IMR-90 (cell line): ENCODE measurements at regions not wholly inside any gene's neighbourhood (a gene's known extent, or its start where the extent isn't known, plus 50 kb on each side); places are given as distances from the start of the nearest gene placed in this dataset.

Experiments
- CTCF ChIP-seq: conservative IDR thresholded peaks from 2 replicates; pipeline ENCODE4 v1.5.1; 2012; ENCODE audit warnings: mild to moderate bottlenecking, low read depth, low read length, improper control_type of control experiment
- USF2 ChIP-seq: fragments of 150-350 bp; IDR thresholded peaks from 2 replicates; pipeline ENCODE4 v1.6.1; 2017; ENCODE audit warnings: mild to moderate bottlenecking, antibody characterized with exemption, low read length, low read depth

- TF ChIP-seq CTCF, result no peak
- TF ChIP-seq USF2, result no peak
These were observed 89.6 kb downstream of the POLR2M start for GRCh38 chr15:57796146-57796545.
